Testis (tissue), 2 donors: ENCODE measurements at regions not wholly inside any gene's neighbourhood (a gene's known extent, or its start where the extent isn't known, plus 50 kb on each side); places are given as distances from the start of the nearest gene placed in this dataset.

Source experiments
- DNase-seq: peaks from one replicate; pipeline ENCODE4 v3.0.0-alpha.2; 2019
- H3K27ac ChIP-seq, 2 donors: fragments of 200-600 bp; sonication (generic); one replicate each; pipeline ENCODE4 v1.5.1; 2019
- H3K27me3 ChIP-seq: fragments of 200-600 bp; sonication (generic); one replicate; pipeline ENCODE4 v1.5.1; 2019
- H3K36me3 ChIP-seq: fragments of 200-600 bp; sonication (generic); one replicate; pipeline ENCODE4 v1.5.1; 2017; ENCODE audit warnings: low read depth; ENCODE audit errors: missing control alignments
- H3K4me1 ChIP-seq: fragments of 200-600 bp; sonication (generic); one replicate; pipeline ENCODE4 v1.5.1; 2019
- H3K4me3 ChIP-seq, 2 donors: fragments of 200-600 bp; sonication (generic); one replicate each; pipeline ENCODE4 v1.5.1; 2017 to 2019
- H3K9me3 ChIP-seq: fragments of 200-600 bp; sonication (generic); one replicate; pipeline ENCODE4 v1.5.1; 2017
- POLR2A ChIP-seq: fragments of 450-650 bp; IDR thresholded peaks from one replicate; pipeline ENCODE4 v1.6.1; 2017; ENCODE audit warnings: antibody characterized with exemption, mild to moderate bottlenecking, moderate library complexity
- WGBS, 2 donors: methylation state at CpG; one replicate each; pipeline ENCODE4 v1.1.5; 2018; 5-methylcytosine and 5-hydroxymethylcytosine counted together
- intact Hi-C: fragments of 100-400 bp; cut with DNase I; formaldehyde crosslinking; loops from one replicate; pipeline ENCODE4 v1.15.1; 2023; ENCODE audit warnings: low total_unique reads
- TF ChIP-seq, protein P1 (sequence below), 3 experiments: fragments of 450-650 bp in 2 of 3; fragments of 200-600 bp in 1 of 3; sonication (generic) in 1 of 3; IDR thresholded peaks; one replicate each; pipeline ENCODE4 v1.5.1; 2016 to 2019; ENCODE audit warnings: antibody characterized with exemption in 3 of 3, mild to moderate bottlenecking in 2 of 3, moderate library complexity in 1 of 3

GRCh38 chr2:167493862-167494261 lies 605.6 kb downstream of the XIRP2 start:
- Histone ChIP-seq H3K4me3 (no peak overlapping the region), H3K27me3 (no peaks in the 10 kb centered on the region), H3K9me3 (no peaks in the 10 kb centered on the region), H3K4me1 (no peaks in the 10 kb centered on the region), H3K27ac (no peak overlapping the region), H3K36me3 (no peaks in the 10 kb centered on the region)
- TF ChIP-seq, protein P1, sequence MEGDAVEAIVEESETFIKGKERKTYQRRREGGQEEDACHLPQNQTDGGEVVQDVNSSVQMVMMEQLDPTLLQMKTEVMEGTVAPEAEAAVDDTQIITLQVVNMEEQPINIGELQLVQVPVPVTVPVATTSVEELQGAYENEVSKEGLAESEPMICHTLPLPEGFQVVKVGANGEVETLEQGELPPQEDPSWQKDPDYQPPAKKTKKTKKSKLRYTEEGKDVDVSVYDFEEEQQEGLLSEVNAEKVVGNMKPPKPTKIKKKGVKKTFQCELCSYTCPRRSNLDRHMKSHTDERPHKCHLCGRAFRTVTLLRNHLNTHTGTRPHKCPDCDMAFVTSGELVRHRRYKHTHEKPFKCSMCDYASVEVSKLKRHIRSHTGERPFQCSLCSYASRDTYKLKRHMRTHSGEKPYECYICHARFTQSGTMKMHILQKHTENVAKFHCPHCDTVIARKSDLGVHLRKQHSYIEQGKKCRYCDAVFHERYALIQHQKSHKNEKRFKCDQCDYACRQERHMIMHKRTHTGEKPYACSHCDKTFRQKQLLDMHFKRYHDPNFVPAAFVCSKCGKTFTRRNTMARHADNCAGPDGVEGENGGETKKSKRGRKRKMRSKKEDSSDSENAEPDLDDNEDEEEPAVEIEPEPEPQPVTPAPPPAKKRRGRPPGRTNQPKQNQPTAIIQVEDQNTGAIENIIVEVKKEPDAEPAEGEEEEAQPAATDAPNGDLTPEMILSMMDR (IDR thresholded peaks at IDR 0.05): no peak
- TF ChIP-seq POLR2A: no peak
- intact Hi-C loops: no loop called here
- no peak for DNase-seq

- intact Hi-C loops: no loop called here
- no peaks in the 10 kb centered on the region for H3K4me1 ChIP-seq
- no peaks in the 10 kb centered on the region for H3K9me3 ChIP-seq
- H3K27me3 ChIP-seq: no peaks in the 10 kb centered on the region
- TF ChIP-seq, protein P1 (IDR thresholded peaks at IDR 0.05): no peak
- no peak for TF ChIP-seq POLR2A
- no peak overlapping the region for H3K4me3 ChIP-seq
- no peak overlapping the region for H3K27ac ChIP-seq
- no peak for DNase-seq
- H3K36me3 ChIP-seq: no peaks in the 10 kb centered on the region
These were observed 604.2 kb downstream of the XIRP2 start for GRCh38 chr2:167492486-167492885.

DNA sequence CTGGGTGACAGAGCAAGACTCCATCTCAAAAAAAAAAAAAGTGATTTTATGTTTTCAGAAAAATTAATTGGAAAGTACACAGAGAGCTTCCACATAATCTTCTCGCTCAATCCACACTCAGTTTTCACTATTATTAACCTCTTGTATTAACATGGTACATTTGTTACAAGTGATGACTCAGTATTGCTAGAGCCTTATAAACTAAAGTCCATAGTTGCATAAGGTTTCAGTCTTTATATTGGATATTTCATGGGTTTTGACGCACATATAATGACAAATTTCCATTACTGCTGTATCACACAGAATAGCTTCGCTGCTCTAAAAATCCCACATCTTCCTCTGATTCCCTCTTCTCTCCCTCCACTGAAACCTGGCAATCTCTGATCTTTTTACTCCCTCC lies 603.5 kb downstream of the XIRP2 start:
- Histone ChIP-seq H3K27me3 (no peaks in the 10 kb centered on the region), H3K36me3 (no peaks in the 10 kb centered on the region), H3K4me1 (no peaks in the 10 kb centered on the region), H3K9me3 (no peaks in the 10 kb centered on the region), H3K4me3 (no peak overlapping the region), H3K27ac (no peak overlapping the region)
- TF ChIP-seq, protein P1 (IDR thresholded peaks at IDR 0.05): no peak
- TF ChIP-seq POLR2A: no peak
- WGBS, 2 donors: 93% methylated on average over 3 of the region's 3 CpGs
- no peak for DNase-seq
- intact Hi-C loops: no loop called here

DNA sequence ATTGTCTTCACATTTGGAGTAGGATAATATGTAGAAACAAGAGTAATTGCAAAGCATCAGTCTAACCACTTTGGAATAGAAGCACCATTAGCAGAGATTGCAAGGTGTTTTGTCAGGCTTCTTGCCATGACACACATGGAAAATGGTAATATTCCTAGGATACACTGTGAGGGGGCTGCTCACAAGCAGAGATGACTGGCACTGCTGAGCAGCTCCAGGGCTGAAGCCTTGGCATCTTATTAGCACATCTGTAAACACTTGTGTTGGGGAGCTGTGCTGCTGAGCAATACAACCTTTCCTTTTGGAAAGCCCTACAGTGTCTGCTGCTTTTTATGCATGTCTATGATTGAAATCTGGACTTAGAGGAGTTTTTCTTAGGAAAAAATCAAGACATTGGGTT lies 602.2 kb downstream of the XIRP2 start:
- H3K27ac ChIP-seq: no peak overlapping the region
- H3K27me3 ChIP-seq: no peaks in the 10 kb centered on the region
- no peaks in the 10 kb centered on the region for H3K9me3 ChIP-seq
- intact Hi-C loops: no loop called here
- TF ChIP-seq, protein P1 (IDR thresholded peaks at IDR 0.05): no peak
- TF ChIP-seq POLR2A: no peak
- no peaks in the 10 kb centered on the region for H3K36me3 ChIP-seq
- H3K4me1 ChIP-seq: no peaks in the 10 kb centered on the region
- H3K4me3 ChIP-seq: no peak overlapping the region
- DNase-seq: no peak

GRCh38 chr2:167489325-167489724 lies 601.0 kb downstream of the XIRP2 start:
- no peaks in the 10 kb centered on the region for H3K27me3 ChIP-seq
- no peak overlapping the region for H3K4me3 ChIP-seq
- intact Hi-C loops: no loop called here
- DNase-seq: no peak
- no peaks in the 10 kb centered on the region for H3K36me3 ChIP-seq
- TF ChIP-seq, protein P1 (IDR thresholded peaks at IDR 0.05): no peak
- no peak for TF ChIP-seq POLR2A
- no peaks in the 10 kb centered on the region for H3K9me3 ChIP-seq
- no peaks in the 10 kb centered on the region for H3K4me1 ChIP-seq
- no peak overlapping the region for H3K27ac ChIP-seq
- 22 to 37% methylated on average over 2 of the region's 2 CpGs for whole genome bisulfite sequencing, 2 donors
